Astrocyte (in vitro differentiated cells and primary cell): ENCODE measurements at regions not wholly inside any gene's neighbourhood (a gene's known extent, or its start where the extent isn't known, plus 50 kb on each side); places are given as distances from the start of the nearest gene placed in this dataset.

Source experiments
- DNase-seq: peaks from one replicate; pipeline ENCODE4 v3.0.0-alpha.2; 2010; ENCODE audit warnings: low read depth
- FAIRE-seq: peaks from 2 replicates; lab custom pipeline; 2011; peaks lifted over from hg19 to GRCh38; lab: Jason Lieb, UNC
- H2AFZ ChIP-seq: 2 replicates; pipeline ENCODE4 v1.6.0; 2012; ENCODE audit warnings: low read depth, low read length, inconsistent platforms
- H3K27ac ChIP-seq: 2 replicates; pipeline ENCODE4 v1.5.1; 2011; ENCODE audit warnings: low read depth, low read length, inconsistent platforms
- H3K27me3 ChIP-seq: 2 replicates; pipeline ENCODE4 v1.6.0; 2011; ENCODE audit warnings: low read length, inconsistent platforms; ENCODE audit not compliant: insufficient read depth
- H3K36me3 ChIP-seq: 2 replicates; pipeline ENCODE4 v1.5.1; 2011; ENCODE audit warnings: low read length, inconsistent platforms; ENCODE audit not compliant: insufficient read depth
- H3K4me1 ChIP-seq: 2 replicates; pipeline ENCODE4 v1.5.1; 2011; ENCODE audit warnings: low read length, inconsistent platforms; ENCODE audit not compliant: insufficient read depth
- H3K4me2 ChIP-seq: 2 replicates; pipeline ENCODE4 v1.6.0; 2012; ENCODE audit warnings: low read length, inconsistent platforms
- H3K4me3 ChIP-seq: 2 replicates; pipeline ENCODE4 v1.5.1; 2011; ENCODE audit warnings: low read depth, mild to moderate bottlenecking, low read length, inconsistent platforms; ENCODE audit not compliant: insufficient read depth
- H3K79me2 ChIP-seq: 2 replicates; pipeline ENCODE4 v1.6.0; 2012; ENCODE audit warnings: mild to moderate bottlenecking, low read length, inconsistent platforms; ENCODE audit not compliant: insufficient read depth
- H3K9ac ChIP-seq: 2 replicates; pipeline ENCODE4 v1.6.0; 2012; ENCODE audit warnings: mild to moderate bottlenecking, low read length, inconsistent platforms
- H3K9me3 ChIP-seq: 2 replicates; pipeline ENCODE4 v1.5.1; 2012; ENCODE audit warnings: low read depth, mild to moderate bottlenecking, low read length, inconsistent platforms; ENCODE audit not compliant: insufficient read depth
- H4K20me1 ChIP-seq: 2 replicates; pipeline ENCODE4 v1.6.0; 2012; ENCODE audit warnings: low read length, inconsistent platforms; ENCODE audit not compliant: insufficient read depth
- H3K27ac Mint-ChIP-seq: one replicate; pipeline ENCODE4 v1.8.0; 2021; ENCODE audit warnings: mild to moderate bottlenecking, mixed read lengths; ENCODE audit not compliant: unreplicated experiment
- H3K27me3 Mint-ChIP-seq: one replicate; pipeline ENCODE4 v1.8.0; 2021; ENCODE audit warnings: low read depth, mixed read lengths; ENCODE audit not compliant: unreplicated experiment
- H3K36me3 Mint-ChIP-seq: one replicate; pipeline ENCODE4 v1.8.0; 2021; ENCODE audit warnings: low read depth, mixed read lengths; ENCODE audit not compliant: unreplicated experiment
- H3K4me1 Mint-ChIP-seq: one replicate; pipeline ENCODE4 v1.8.0; 2021; ENCODE audit warnings: low read depth, mixed read lengths; ENCODE audit not compliant: unreplicated experiment
- H3K4me3 Mint-ChIP-seq: one replicate; pipeline ENCODE4 v1.8.0; 2021; ENCODE audit warnings: mild to moderate bottlenecking, moderate library complexity, mixed read lengths; ENCODE audit not compliant: unreplicated experiment
- H3K9me3 Mint-ChIP-seq: one replicate; pipeline ENCODE4 v1.8.0; 2021; ENCODE audit warnings: mild to moderate bottlenecking, mixed read lengths; ENCODE audit not compliant: unreplicated experiment
- EZH2 ChIP-seq: IDR thresholded peaks from 2 replicates; pipeline ENCODE4 v1.6.1; 2012; ENCODE audit warnings: mild to moderate bottlenecking, low read length, inconsistent platforms; ENCODE audit not compliant: insufficient read depth
- TF ChIP-seq, protein P1 (sequence below): IDR thresholded peaks from 2 replicates; pipeline ENCODE4 v1.5.1; 2011; ENCODE audit warnings: low read depth, mild to moderate bottlenecking, inconsistent platforms, low read length, moderate library complexity; ENCODE audit not compliant: insufficient read depth

DNA sequence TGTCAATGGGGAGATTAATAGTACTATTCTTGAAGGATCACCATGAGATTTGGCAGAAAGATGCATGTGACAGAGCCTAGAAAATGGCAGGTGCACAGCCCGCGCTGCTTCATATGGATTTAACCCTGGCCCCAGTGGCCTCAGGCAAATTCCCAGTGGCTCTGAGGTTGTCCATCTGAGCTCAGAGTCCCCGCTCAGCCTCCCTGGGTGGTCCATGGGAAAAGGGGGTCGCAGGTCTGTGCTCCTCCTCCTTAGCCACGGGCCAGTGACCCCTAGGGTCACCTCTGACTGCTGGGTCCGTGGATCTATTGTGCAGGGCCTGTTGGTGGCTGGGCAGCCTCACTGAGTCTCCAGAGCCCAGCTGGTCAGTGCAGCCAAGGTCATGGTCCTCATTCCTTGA, 93.3 kb upstream of the BOD1 start:
- Histone ChIP-seq H3K4me2 (no peak overlapping the region), H3K27ac (no peak overlapping the region), H2AFZ (no peak overlapping the region), H3K4me1 (peaks cover 7% of the 10 kb centered on the region), H3K9ac (no peak overlapping the region), H3K27me3 (no peaks in the 10 kb centered on the region), H3K9me3 (no peaks in the 10 kb centered on the region), H4K20me1 (no peaks in the 10 kb centered on the region), H3K79me2 (no peaks in the 10 kb centered on the region), H3K4me3 (no peak overlapping the region), H3K36me3 (no peaks in the 10 kb centered on the region)
- no peak for FAIRE-seq
- no peak overlapping the region for H3K4me3 Mint-ChIP-seq
- H3K4me1 Mint-ChIP-seq, result peaks cover 6% of the 10 kb centered on the region
- no peaks in the 10 kb centered on the region for H3K9me3 Mint-ChIP-seq
- no peak overlapping the region for H3K27ac Mint-ChIP-seq
- no peak for DNase-seq
- H3K36me3 Mint-ChIP-seq, result no peaks in the 10 kb centered on the region
- TF ChIP-seq EZH2, result no peak
- TF ChIP-seq, protein P1, sequence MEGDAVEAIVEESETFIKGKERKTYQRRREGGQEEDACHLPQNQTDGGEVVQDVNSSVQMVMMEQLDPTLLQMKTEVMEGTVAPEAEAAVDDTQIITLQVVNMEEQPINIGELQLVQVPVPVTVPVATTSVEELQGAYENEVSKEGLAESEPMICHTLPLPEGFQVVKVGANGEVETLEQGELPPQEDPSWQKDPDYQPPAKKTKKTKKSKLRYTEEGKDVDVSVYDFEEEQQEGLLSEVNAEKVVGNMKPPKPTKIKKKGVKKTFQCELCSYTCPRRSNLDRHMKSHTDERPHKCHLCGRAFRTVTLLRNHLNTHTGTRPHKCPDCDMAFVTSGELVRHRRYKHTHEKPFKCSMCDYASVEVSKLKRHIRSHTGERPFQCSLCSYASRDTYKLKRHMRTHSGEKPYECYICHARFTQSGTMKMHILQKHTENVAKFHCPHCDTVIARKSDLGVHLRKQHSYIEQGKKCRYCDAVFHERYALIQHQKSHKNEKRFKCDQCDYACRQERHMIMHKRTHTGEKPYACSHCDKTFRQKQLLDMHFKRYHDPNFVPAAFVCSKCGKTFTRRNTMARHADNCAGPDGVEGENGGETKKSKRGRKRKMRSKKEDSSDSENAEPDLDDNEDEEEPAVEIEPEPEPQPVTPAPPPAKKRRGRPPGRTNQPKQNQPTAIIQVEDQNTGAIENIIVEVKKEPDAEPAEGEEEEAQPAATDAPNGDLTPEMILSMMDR, result no peak
- peaks cover 5% of the 10 kb centered on the region for H3K27me3 Mint-ChIP-seq

DNA sequence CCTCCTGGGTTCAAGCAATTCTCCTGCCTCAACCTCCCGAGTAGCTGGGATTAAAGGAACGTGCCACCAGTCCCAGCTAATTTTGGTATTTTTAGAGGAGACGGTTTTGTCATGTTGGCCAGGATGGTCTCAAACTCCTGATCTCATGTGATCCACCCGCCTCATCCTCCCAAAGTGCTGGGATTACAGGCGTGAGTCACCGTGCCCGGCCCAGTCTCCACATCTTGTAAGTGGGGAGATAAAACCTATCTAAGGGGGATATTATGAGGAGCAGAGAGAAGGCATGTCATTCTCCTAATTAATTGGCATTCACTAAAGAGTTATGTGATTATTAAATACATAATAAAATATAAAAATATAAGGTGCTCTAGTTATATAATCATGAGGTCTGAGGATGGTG, 94.1 kb upstream of the BOD1 start:
- no peaks in the 10 kb centered on the region for H3K79me2 ChIP-seq
- H3K9me3 ChIP-seq, result no peaks in the 10 kb centered on the region
- H3K4me3 ChIP-seq, result no peak overlapping the region
- FAIRE-seq (no peak), DNase-seq (no peak)
- no peaks in the 10 kb centered on the region for H3K27me3 ChIP-seq
- peaks cover 10% of the 10 kb centered on the region for H3K4me1 Mint-ChIP-seq
- H3K4me3 Mint-ChIP-seq, result no peak overlapping the region
- H3K36me3 Mint-ChIP-seq, result no peaks in the 10 kb centered on the region
- H2AFZ ChIP-seq, result no peak overlapping the region
- TF ChIP-seq EZH2, result no peak
- TF ChIP-seq, protein P1, result no peak
- peaks cover 10% of the 10 kb centered on the region for H3K4me1 ChIP-seq
- H3K9ac ChIP-seq, result no peak overlapping the region
- no peaks in the 10 kb centered on the region for H4K20me1 ChIP-seq
- H3K9me3 Mint-ChIP-seq, result no peaks in the 10 kb centered on the region
- no peak overlapping the region for H3K27ac Mint-ChIP-seq
- H3K4me2 ChIP-seq, result no peak overlapping the region
- peaks cover 5% of the 10 kb centered on the region for H3K27me3 Mint-ChIP-seq
- no peak overlapping the region for H3K27ac ChIP-seq
- no peaks in the 10 kb centered on the region for H3K36me3 ChIP-seq

DNA sequence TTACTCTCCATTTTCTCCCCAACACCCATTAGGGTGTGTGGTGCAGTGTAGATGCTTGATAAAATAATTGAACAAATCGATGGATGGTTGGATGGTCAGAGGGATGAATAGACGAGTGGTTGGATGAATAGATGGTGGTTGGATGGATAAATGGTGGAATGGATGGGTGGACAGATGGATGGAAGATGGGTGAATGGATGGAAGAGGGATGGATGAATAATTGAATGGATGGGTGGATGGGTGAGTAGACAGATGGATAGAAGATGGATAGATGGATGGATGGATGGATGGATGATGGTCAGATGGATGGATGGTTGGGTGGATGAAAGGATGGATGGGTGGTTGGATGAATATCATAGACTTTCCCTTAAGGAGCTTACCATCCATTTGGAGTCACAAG, 95.0 kb upstream of the BOD1 start:
- Histone ChIP-seq H3K9me3 (no peaks in the 10 kb centered on the region), H3K27ac (no peak overlapping the region), H3K4me1 (peaks cover 10% of the 10 kb centered on the region), H3K27me3 (no peaks in the 10 kb centered on the region), H4K20me1 (no peaks in the 10 kb centered on the region), H3K79me2 (no peaks in the 10 kb centered on the region), H3K4me3 (no peak overlapping the region), H2AFZ (no peak overlapping the region), H3K4me2 (no peak overlapping the region), H3K9ac (no peak overlapping the region), H3K36me3 (no peaks in the 10 kb centered on the region)
- Mint-ChIP-seq H3K4me1 (peaks cover 13% of the 10 kb centered on the region), H3K4me3 (no peak overlapping the region), H3K27ac (no peak overlapping the region), H3K36me3 (no peaks in the 10 kb centered on the region), H3K9me3 (no peaks in the 10 kb centered on the region), H3K27me3 (peaks cover 8% of the 10 kb centered on the region)
- DNase-seq (no peak), FAIRE-seq (no peak)
- TF ChIP-seq, protein P1, result no peak
- TF ChIP-seq EZH2, result no peak
